ENCODE measurements at regions not wholly inside any gene's neighbourhood (a gene's known extent, or its start where the extent isn't known, plus 50 kb on each side); places are given as distances from the start of the nearest gene placed in this dataset.

DNA sequence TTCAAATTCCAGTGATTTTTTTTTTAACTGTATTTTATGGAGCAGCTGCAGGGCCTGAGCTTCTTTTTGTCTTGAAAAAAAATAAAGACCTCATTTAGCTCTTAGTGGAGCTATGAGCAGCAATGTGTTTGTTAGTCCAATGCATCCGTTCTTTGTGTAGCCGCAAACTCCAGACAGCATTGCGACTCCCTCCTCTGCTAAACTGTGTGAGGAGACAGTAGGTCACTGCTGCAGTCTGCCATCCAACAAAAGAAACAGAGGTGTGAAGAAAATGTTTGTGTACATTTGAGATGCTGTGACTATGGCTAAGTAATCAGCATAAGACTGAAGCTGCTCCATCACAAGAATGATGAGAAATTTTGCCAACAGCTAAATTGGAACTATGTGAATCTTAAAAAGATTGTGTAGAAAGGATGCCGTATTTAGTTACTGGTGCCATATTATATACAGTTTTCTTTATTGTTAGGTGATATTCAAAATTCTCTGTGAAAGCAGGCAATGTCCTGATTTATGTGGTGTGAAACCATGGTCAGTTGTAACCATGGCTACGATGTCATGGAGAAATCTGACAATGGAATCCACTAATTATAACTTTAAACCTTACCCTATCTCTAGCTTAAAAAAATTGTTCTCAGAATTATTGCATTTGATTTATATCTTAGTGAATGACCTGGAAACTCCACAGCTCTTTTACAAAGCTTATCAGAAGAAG is 428.8 kb upstream of the EPHA7 start:
- TF ChIP-seq, protein P1, sequence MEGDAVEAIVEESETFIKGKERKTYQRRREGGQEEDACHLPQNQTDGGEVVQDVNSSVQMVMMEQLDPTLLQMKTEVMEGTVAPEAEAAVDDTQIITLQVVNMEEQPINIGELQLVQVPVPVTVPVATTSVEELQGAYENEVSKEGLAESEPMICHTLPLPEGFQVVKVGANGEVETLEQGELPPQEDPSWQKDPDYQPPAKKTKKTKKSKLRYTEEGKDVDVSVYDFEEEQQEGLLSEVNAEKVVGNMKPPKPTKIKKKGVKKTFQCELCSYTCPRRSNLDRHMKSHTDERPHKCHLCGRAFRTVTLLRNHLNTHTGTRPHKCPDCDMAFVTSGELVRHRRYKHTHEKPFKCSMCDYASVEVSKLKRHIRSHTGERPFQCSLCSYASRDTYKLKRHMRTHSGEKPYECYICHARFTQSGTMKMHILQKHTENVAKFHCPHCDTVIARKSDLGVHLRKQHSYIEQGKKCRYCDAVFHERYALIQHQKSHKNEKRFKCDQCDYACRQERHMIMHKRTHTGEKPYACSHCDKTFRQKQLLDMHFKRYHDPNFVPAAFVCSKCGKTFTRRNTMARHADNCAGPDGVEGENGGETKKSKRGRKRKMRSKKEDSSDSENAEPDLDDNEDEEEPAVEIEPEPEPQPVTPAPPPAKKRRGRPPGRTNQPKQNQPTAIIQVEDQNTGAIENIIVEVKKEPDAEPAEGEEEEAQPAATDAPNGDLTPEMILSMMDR (IDR thresholded peaks at IDR 0.05), result no peak
- TF ChIP-seq POLR2AphosphoS5 (IDR thresholded peaks at IDR 0.05; ENCODE audit: low read depth, low read length), result no peak
